ENCODE measurements at regions not wholly inside any gene's neighbourhood (a gene's known extent, or its start where the extent isn't known, plus 50 kb on each side); places are given as distances from the start of the nearest gene placed in this dataset.
"Not testable (repeated sequence)": the region's sequence is repeated elsewhere in the genome, so short reads cannot be mapped to it uniquely, and the experiment has no call there.

GRCh38 chr16:65316808-65317207 is 194.9 kb upstream of the CDH11 start:
- DNase-seq: no peak

- no peak for DNase-seq
Measured at GRCh38 chr16:65315081-65315780, 193.4 kb upstream of the CDH11 start.

DNA sequence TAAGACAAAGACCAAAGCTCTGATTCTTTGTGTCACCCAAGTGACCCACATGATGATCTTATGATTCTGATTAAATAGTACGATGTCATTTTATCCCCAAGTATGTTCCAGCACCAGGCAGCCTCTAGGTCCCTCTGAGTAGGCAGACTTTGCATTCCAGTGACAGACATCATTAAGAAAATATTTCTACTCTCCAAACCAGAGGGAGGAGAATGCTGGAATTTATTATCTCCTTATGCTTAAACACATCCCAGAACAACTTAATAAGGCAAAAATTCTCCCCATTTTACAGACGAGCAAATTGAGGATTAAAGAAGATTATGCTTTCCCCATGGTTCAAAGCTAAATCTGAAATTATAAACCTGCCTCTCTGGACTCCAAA is 192.8 kb upstream of the CDH11 start:
- DNase-seq: no peak

GRCh38 chr16:65313936-65314626 is 192.2 kb upstream of the CDH11 start:
- DNase-seq: no peak

- DNase-seq: no peak
Measured at GRCh38 chr16:65312795-65313194, 190.9 kb upstream of the CDH11 start.

GRCh38 chr16:65312071-65312470 is 190.2 kb upstream of the CDH11 start:
- DNase-seq: no peak

DNA sequence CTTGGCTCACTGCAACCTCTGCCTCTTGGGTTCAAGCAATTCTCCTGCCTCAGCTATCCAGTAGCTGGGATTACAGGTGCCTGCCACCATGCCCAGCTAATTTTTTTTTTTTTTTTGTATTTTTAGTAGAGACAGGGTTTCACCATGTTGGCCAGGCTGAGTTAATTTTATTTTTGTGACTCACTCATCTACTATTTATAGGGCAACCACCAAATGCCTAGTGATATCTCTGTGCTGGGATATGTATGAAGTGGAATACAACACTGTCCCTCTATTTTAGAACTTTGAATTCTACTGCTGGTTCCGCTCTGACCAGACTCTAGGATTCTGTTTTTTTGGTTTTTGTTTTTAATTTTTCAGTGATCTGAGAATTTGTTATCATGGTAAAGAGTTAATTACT is 188.6 kb upstream of the CDH11 start:
- DNase-seq: not testable (repeated sequence)

- DNase-seq: no peak
Measured at GRCh38 chr16:65309354-65309753, 187.5 kb upstream of the CDH11 start.

- DNase-seq: no peak
Measured at GRCh38 chr16:65308506-65308905, 186.6 kb upstream of the CDH11 start.

- DNase-seq: no peak
Measured at GRCh38 chr16:65307286-65307685, 185.4 kb upstream of the CDH11 start.

GRCh38 chr16:65306722-65307121 is 184.9 kb upstream of the CDH11 start:
- DNase-seq: no peak

DNA sequence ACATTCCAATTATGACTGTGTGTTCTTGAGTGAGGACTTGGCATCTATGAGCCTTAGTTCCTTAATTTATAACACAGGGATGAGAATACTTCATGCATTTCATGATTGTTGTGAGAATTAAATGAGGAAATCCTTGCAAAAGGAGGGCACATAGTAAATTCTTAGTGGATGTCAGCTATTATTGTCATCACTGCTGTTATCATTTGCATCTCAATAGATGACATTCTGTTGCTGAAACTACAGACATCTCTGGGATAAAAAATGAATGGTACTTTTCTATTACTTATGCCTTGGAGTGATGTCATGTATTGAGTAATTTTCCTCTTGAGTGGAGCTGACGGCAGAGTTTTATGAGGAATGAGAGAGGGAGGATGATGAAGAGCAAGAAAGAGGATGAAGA is 184.4 kb upstream of the CDH11 start:
- DNase-seq: no peak

DNA sequence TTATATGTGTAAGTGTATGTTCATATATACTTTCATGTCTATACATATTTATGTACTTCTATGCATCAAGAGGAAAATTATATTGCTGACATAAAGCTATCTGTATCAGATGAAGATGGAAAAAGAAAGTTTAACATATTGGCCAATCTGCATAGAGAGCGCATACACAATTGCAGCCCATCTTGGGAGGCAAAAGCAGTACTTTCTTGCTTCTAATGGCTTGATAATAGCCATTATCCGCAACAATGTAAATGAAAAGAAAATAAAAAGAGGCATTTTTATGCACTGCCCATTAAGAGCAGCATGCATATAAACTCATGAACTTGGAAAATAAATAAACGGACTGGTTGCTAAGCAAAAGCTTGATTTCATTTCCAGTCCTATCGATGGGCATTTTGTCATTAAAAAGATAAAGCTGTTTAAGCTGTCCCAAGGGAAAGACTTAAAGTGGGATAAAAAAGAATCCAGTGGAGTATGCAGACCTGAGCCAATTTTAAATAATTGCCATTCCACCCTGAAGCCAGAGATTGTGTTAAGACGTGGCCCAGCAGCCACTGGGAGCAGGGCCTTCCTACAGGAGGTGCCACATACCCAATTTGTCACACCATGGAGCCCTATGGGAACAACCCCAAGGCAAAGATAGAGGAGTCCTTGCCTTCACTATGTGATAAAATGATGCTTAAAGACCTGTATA is 183.6 kb upstream of the CDH11 start:
- DNase-seq: no peak

- DNase-seq: no peak
Measured at GRCh38 chr16:65301029-65301428, 179.2 kb upstream of the CDH11 start.

- DNase-seq: no peak
Measured at GRCh38 chr16:65297453-65297852, 175.6 kb upstream of the CDH11 start.

DNA sequence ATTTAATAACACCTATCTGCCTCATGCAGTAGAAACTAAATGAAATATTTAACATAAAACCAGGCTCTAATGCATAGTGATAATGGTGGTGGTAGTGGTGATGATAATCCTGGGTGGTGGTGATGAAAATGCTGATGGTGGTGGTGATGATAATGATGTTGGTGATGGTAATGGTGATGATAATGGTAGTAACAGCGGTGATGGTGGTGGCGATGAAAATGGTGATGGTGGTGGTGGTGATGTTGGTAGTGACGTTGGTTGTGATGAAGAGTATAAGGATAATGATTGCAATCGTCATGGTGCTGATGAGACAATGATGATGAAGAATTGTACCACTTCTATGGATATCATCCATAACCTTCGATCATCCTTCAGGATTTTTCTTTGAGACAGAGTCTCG is 173.7 kb upstream of the CDH11 start:
- no peak for DNase-seq

GRCh38 chr16:65294708-65295107 is 172.8 kb upstream of the CDH11 start:
- DNase-seq: no peak

DNA sequence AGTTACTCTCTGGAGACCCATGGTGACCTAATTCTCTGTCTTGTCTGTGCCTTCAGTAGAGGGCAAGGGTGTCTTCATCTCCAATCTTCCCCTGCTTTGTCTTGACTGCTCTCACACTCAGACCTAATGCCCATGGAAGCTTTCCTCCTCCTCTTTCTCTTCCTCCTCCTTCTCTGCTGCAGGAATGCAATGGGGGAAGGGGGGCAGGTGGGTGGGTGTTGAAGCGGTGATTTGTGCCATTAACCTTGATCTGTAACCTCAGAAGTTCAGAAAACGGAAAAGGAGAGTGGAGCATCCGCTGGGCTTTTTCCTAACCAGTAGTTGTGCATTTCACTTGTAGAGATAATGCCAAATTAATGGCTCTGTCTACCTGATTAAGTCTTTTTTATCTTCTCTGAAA is 172.3 kb upstream of the CDH11 start:
- no peak for DNase-seq

- DNase-seq: no peak
Measured at GRCh38 chr16:65289022-65289421, 167.2 kb upstream of the CDH11 start.

DNA sequence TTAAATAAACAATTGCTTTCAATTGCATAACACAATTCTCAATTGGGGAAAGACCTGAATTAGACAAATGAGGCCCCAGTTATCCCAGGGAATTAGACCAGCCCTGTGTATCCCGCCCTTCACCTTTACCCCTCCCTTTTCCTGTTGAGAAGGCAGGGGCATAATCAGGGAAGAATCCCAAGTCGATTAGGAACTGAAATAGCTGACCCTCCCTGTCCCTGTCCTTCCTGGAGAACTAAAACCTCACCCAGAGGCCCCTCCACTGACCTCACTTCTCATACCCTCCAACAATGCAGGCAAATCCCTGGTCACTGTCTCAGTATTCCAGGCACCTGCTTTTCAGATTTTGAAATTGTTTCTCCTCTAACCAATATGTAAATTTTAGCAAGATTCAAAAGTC is 165.4 kb upstream of the CDH11 start:
- DNase-seq: no peak

DNA sequence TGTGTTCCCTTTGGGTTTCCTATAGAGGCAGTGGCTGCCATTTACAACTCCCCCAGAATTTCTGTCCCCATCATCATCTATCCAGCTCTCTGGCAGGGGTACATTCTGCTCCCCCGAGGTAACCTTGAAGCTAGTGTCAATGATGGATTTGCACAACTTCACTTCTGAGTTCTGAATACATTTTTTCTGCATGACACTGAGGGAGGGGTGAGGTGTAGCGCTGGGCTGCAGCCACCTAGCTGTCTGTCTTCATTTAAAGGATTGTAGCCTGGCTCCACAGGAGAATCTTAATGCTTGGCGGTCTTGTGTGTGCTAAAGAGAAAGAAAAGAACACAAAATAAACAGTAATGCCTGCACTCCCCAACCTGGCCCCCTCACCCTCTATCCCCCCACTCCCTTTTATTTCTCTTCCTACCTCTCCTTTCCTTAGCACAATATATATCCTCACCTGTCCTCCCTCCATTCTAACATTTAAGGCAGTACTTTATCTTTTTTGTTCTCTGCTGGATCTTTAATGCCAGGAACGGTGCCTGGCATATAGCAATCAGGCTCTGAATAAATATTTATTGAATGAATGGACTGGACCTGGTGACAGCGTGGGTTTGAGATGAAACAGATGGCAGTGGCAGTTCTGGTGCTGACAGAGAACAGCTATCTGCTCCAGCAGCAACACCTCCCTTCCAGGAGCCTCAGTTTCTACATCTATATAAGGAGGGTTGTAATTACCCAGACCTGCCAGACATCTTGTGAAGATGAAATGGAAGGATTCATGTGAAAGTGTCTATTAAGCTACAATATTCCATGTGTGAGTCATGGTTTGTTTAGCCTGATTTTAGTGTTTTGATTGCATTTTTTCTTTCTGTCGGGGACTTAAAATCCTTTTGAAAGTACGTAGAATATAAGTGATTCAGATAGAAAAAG is 163.5 kb upstream of the CDH11 start:
- DNase-seq: no peak

GRCh38 chr16:65284626-65285025 is 162.8 kb upstream of the CDH11 start:
- DNase-seq: no peak

- DNase-seq: no peak
Measured at GRCh38 chr16:65283181-65283651, 161.4 kb upstream of the CDH11 start.

Data from activated CD4-positive, alpha-beta T cell treated with anti-CD3 and anti-CD28 coated beads, Interleukin-2, amount 50 U/mL, for 1 hour (primary cell).